ENCODE measurements at regions not wholly inside any gene's neighbourhood (a gene's known extent, or its start where the extent isn't known, plus 50 kb on each side); places are given as distances from the start of the nearest gene placed in this dataset.

DNA sequence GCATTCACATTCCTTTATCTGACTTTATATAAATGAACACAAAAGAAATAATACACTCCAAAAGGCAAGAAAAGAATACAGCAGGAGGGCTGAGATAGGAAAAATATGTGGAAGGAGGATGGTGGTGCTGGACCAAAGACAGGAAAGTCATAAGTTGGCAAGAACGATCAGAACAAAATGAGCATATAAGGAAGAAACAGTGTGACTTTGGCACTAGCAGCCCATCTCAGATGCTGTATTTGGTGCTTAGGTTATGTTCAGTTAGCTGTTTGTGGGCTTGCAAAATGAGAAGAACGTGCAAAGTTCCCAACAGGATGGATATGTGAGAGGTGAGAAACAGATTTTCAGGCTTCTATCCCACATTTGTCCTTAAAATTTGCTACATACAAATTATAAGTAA is 719.8 kb upstream of the ADGRL4 start:
- TF ChIP-seq EZH2 (IDR thresholded peaks at IDR 0.05; ENCODE audit: borderline replicate concordance, low read depth, low read length, poor library complexity, severe bottlenecking) (no peak), CTCF (conservative IDR thresholded peaks at IDR 0.05; ENCODE audit: low read depth, low read length) (no peak)

All from A673 (cell line).